Neural progenitor cell (in vitro differentiated cells): ENCODE measurements at regions not wholly inside any gene's neighbourhood (a gene's known extent, or its start where the extent isn't known, plus 50 kb on each side); places are given as distances from the start of the nearest gene placed in this dataset.
A peak's percentile ranks its signal among the peaks of the same experiment; 100 is the strongest.
"Not testable (repeated sequence)": the region's sequence is repeated elsewhere in the genome, so short reads cannot be mapped to it uniquely, and the experiment has no call there.

ENCODE experiments used
- DNase-seq: peaks from one replicate; pipeline ENCODE4 v3.0.0-alpha.2; 2016; ENCODE audit warnings: low spot score
- H2AFZ ChIP-seq: fragments of 200-600 bp; sonication (generic); replicated peaks from 2 replicates; pipeline ENCODE4 v1.6.1; 2016; ENCODE audit warnings: antibody characterized with exemption
- H3F3A ChIP-seq: fragments of 200-600 bp; sonication (generic); 2 replicates; pipeline ENCODE4 v1.6.1; 2016; ENCODE audit warnings: antibody characterized with exemption, low read depth
- H3K27ac ChIP-seq: fragments of 200-600 bp; sonication (generic); 2 replicates; pipeline ENCODE4 v1.5.1; 2016; ENCODE audit warnings: mild to moderate bottlenecking
- H3K27me3 ChIP-seq: fragments of 200-600 bp; sonication (generic); 2 replicates; pipeline ENCODE4 v1.6.1; 2016; ENCODE audit warnings: mild to moderate bottlenecking, moderate library complexity
- H3K36me3 ChIP-seq: fragments of 200-600 bp; sonication (generic); 2 replicates; pipeline ENCODE4 v1.5.1; 2016
- H3K4me1 ChIP-seq: fragments of 200-600 bp; sonication (generic); 2 replicates; pipeline ENCODE4 v1.6.1; 2016; ENCODE audit warnings: mixed run types
- H3K4me2 ChIP-seq: fragments of 200-600 bp; sonication (generic); 2 replicates; pipeline ENCODE4 v1.6.1; 2016
- H3K4me3 ChIP-seq: fragments of 200-600 bp; sonication (generic); 2 replicates; pipeline ENCODE4 v1.5.1; 2016
- H3K79me2 ChIP-seq: fragments of 200-600 bp; sonication (generic); 2 replicates; pipeline ENCODE4 v1.6.1; 2016; ENCODE audit warnings: low read depth
- H3K9ac ChIP-seq: fragments of 200-600 bp; sonication (generic); 2 replicates; pipeline ENCODE4 v1.6.1; 2016
- H3K9me3 ChIP-seq: fragments of 200-600 bp; sonication (generic); 2 replicates; pipeline ENCODE4 v1.5.1; 2016; ENCODE audit warnings: low read depth
- H4K20me1 ChIP-seq: fragments of 200-600 bp; sonication (generic); 2 replicates; pipeline ENCODE4 v1.6.1; 2016; ENCODE audit warnings: low read depth
- H3K27ac Mint-ChIP-seq: 3 replicates; pipeline ENCODE4 v1.8.0; 2021; ENCODE audit warnings: mixed read lengths
- H3K27me3 Mint-ChIP-seq: 2 replicates; pipeline ENCODE4 v1.8.0; 2022; ENCODE audit warnings: low read depth, mild to moderate bottlenecking, inconsistent platforms, moderate library complexity, mixed read lengths; ENCODE audit not compliant: insufficient read depth
- H3K36me3 Mint-ChIP-seq: 3 replicates; pipeline ENCODE4 v1.8.0; 2021; ENCODE audit warnings: mixed read lengths
- H3K4me1 Mint-ChIP-seq: 3 replicates; pipeline ENCODE4 v1.8.0; 2021; ENCODE audit warnings: mixed read lengths
- H3K4me3 Mint-ChIP-seq: 3 replicates; pipeline ENCODE4 v1.8.0; 2021; ENCODE audit warnings: mild to moderate bottlenecking, moderate library complexity, mixed read lengths
- H3K9me3 Mint-ChIP-seq: 3 replicates; pipeline ENCODE4 v1.8.0; 2020; ENCODE audit warnings: mixed read lengths
- CTCF ChIP-seq: fragments of 200-600 bp; sonication (generic); IDR thresholded peaks from 2 replicates; pipeline ENCODE4 v1.5.1; 2017; ENCODE audit warnings: antibody characterized with exemption, mild to moderate bottlenecking

- H3K27ac Mint-ChIP-seq, H3K4me3 Mint-ChIP-seq, H4K20me1 ChIP-seq: not testable (repeated sequence)
Observed at GRCh38 chr2:110394769-110395168, 77.8 kb downstream of the LIMS4 start.

GRCh38 chr2:110392366-110392765, 80.2 kb downstream of the LIMS4 start:
- not testable (repeated sequence) for H3K27me3 Mint-ChIP-seq, H3F3A ChIP-seq, DNase-seq, H3K79me2 ChIP-seq, H3K4me3 ChIP-seq, H3K36me3 Mint-ChIP-seq, H3K9ac ChIP-seq, H3K36me3 ChIP-seq, H3K9me3 Mint-ChIP-seq, H3K27ac Mint-ChIP-seq, H3K4me1 Mint-ChIP-seq, H3K9me3 ChIP-seq, H4K20me1 ChIP-seq, H2AFZ ChIP-seq, H3K27ac ChIP-seq, H3K4me1 ChIP-seq, H3K4me3 Mint-ChIP-seq, H3K4me2 ChIP-seq, H3K27me3 ChIP-seq

More at GRCh38 chr2:110394769-110395168, 77.8 kb downstream of the LIMS4 start:
- H3K9me3 Mint-ChIP-seq, H3F3A ChIP-seq, H3K27me3 ChIP-seq, H3K36me3 Mint-ChIP-seq, H3K4me1 Mint-ChIP-seq, H3K36me3 ChIP-seq, H3K4me1 ChIP-seq, H3K9ac ChIP-seq, H3K27ac ChIP-seq, H3K4me2 ChIP-seq, DNase-seq, H3K9me3 ChIP-seq, H3K79me2 ChIP-seq, H3K4me3 ChIP-seq, H3K27me3 Mint-ChIP-seq, H2AFZ ChIP-seq: not testable (repeated sequence)

GRCh38 chr2:110391035-110391418, 81.6 kb downstream of the LIMS4 start:
- not testable (repeated sequence) for H3K27me3 ChIP-seq, H3K4me3 Mint-ChIP-seq, H3K9ac ChIP-seq, DNase-seq, H3K4me1 Mint-ChIP-seq, H3K4me3 ChIP-seq, H3K36me3 Mint-ChIP-seq, H3K79me2 ChIP-seq, H3K4me2 ChIP-seq, H4K20me1 ChIP-seq, H3K36me3 ChIP-seq, H3K4me1 ChIP-seq, H3F3A ChIP-seq, H3K9me3 ChIP-seq, H3K27ac ChIP-seq, H3K9me3 Mint-ChIP-seq, H3K27me3 Mint-ChIP-seq, H2AFZ ChIP-seq, H3K27ac Mint-ChIP-seq

GRCh38 chr2:110390351-110391034, 82.1 kb downstream of the LIMS4 start:
- not testable (repeated sequence) for H3K36me3 Mint-ChIP-seq, H4K20me1 ChIP-seq, H3K4me1 Mint-ChIP-seq, H3K9me3 Mint-ChIP-seq, H2AFZ ChIP-seq, H3K4me3 Mint-ChIP-seq, H3K36me3 ChIP-seq, H3K27ac ChIP-seq, H3K4me1 ChIP-seq, H3K4me2 ChIP-seq, H3K9ac ChIP-seq, H3K4me3 ChIP-seq, H3K9me3 ChIP-seq, H3K79me2 ChIP-seq, H3K27me3 ChIP-seq, H3F3A ChIP-seq, H3K27me3 Mint-ChIP-seq, H3K27ac Mint-ChIP-seq
- peak; percentile 8 for TF ChIP-seq CTCF
- peak; percentile 0 for DNase-seq

GRCh38 chr2:110387044-110387443, 85.6 kb downstream of the LIMS4 start:
- H3K4me1 ChIP-seq, H4K20me1 ChIP-seq, H3K4me2 ChIP-seq, H3K27ac Mint-ChIP-seq, H3K27me3 ChIP-seq, H3K4me3 Mint-ChIP-seq, H3K79me2 ChIP-seq, H3K36me3 Mint-ChIP-seq, H3K9ac ChIP-seq, H3K4me3 ChIP-seq, DNase-seq, H3K27ac ChIP-seq, H3K4me1 Mint-ChIP-seq, H3K36me3 ChIP-seq, H3F3A ChIP-seq, H3K9me3 Mint-ChIP-seq, H3K27me3 Mint-ChIP-seq, H2AFZ ChIP-seq, H3K9me3 ChIP-seq: not testable (repeated sequence)

- not testable (repeated sequence) for H3K27me3 Mint-ChIP-seq, H3K79me2 ChIP-seq, DNase-seq, H3K4me1 Mint-ChIP-seq, H3K27ac Mint-ChIP-seq, H3K27me3 ChIP-seq, H3K27ac ChIP-seq, H3K9ac ChIP-seq, H3K4me3 Mint-ChIP-seq, H2AFZ ChIP-seq, H3K9me3 ChIP-seq, H3K36me3 ChIP-seq, H3K9me3 Mint-ChIP-seq, H4K20me1 ChIP-seq, H3F3A ChIP-seq, H3K4me2 ChIP-seq, H3K4me3 ChIP-seq, H3K4me1 ChIP-seq, H3K36me3 Mint-ChIP-seq
Observed at GRCh38 chr2:110386546-110386945, 86.1 kb downstream of the LIMS4 start.

- not testable (repeated sequence) for H3K79me2 ChIP-seq, DNase-seq, H3K27me3 ChIP-seq, H3K4me2 ChIP-seq, H3K27me3 Mint-ChIP-seq, H3K4me3 Mint-ChIP-seq, H3K27ac Mint-ChIP-seq, H3K9me3 ChIP-seq, H3K4me1 Mint-ChIP-seq, H3K9me3 Mint-ChIP-seq, H3K36me3 Mint-ChIP-seq, H4K20me1 ChIP-seq, H2AFZ ChIP-seq, H3K27ac ChIP-seq, H3K4me1 ChIP-seq, H3K36me3 ChIP-seq, H3K4me3 ChIP-seq, H3K9ac ChIP-seq, H3F3A ChIP-seq
Observed at GRCh38 chr2:110384736-110385119, 87.9 kb downstream of the LIMS4 start.
